ENCODE measurements at regions not wholly inside any gene's neighbourhood (a gene's known extent, or its start where the extent isn't known, plus 50 kb on each side); places are given as distances from the start of the nearest gene placed in this dataset.

DNA sequence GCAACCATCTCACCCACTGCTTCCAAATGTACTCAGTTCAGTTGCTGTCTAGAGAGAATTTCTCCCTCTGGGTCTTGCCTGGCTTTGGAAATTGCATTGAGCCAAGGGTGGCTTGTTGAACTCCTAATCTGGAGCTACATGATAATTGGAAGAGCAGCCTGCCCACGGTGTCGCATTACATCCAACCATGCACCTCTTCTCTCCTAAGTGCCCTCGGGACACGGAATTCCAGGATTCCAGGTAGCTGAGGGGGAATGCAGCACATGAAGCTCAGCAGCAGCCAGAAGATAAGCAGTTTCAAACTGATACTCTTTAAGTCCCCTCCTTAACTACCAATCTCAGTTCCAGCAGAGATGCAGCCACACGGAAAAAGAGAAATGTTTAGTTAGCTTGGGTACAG, 509.4 kb upstream of the KLF4 start:
- TF ChIP-seq, protein P1, sequence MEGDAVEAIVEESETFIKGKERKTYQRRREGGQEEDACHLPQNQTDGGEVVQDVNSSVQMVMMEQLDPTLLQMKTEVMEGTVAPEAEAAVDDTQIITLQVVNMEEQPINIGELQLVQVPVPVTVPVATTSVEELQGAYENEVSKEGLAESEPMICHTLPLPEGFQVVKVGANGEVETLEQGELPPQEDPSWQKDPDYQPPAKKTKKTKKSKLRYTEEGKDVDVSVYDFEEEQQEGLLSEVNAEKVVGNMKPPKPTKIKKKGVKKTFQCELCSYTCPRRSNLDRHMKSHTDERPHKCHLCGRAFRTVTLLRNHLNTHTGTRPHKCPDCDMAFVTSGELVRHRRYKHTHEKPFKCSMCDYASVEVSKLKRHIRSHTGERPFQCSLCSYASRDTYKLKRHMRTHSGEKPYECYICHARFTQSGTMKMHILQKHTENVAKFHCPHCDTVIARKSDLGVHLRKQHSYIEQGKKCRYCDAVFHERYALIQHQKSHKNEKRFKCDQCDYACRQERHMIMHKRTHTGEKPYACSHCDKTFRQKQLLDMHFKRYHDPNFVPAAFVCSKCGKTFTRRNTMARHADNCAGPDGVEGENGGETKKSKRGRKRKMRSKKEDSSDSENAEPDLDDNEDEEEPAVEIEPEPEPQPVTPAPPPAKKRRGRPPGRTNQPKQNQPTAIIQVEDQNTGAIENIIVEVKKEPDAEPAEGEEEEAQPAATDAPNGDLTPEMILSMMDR (IDR thresholded peaks at IDR 0.05; ENCODE audit: borderline replicate concordance, insufficient read depth, low read depth, low read length): no peak
- H3K4me3 ChIP-seq (ENCODE audit: low read depth, low read length): no peak overlapping the region

DNA sequence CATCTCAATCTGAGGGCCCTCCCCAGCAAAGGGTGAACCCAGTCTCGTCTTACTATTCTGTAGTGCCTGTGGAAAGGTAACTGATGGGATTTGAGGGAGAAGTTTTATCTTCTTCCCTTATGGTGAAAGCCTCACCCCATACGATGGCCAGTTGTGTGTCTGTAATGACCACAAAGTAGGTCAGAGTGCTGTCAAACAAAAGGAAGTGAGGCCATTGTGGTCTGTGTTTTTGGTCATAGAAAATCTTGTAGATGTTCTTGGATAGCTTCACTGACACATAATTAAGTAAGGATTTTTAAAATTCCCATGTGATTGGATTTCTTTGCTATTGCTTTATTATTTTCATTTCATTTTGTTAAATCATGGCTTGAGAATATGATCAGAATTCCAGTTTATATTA, 505.1 kb upstream of the KLF4 start:
- H3K4me3 ChIP-seq (ENCODE audit: low read depth, low read length): no peak overlapping the region
- TF ChIP-seq, protein P1 (IDR thresholded peaks at IDR 0.05; ENCODE audit: borderline replicate concordance, insufficient read depth, low read depth, low read length): no peak

DNA sequence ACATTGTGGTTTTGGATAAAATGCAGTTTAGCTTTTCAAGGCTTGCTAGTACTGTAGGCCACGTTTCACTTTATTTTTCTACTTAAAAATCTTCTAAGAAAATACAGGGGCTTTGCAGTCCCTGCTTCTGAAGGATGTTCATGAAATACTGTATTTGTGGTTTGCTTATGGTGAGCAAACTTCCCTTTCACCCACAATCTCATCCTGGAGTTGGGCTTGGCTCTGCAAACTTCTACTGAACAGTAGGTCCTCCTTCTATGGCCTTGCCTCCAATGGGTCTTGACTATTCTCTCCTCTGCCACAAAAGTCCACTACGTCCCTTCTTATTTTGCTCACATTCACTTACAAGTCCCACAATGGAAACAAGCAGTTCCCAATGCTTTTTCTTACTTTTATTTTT, 502.7 kb upstream of the KLF4 start:
- TF ChIP-seq, protein P1 (IDR thresholded peaks at IDR 0.05; ENCODE audit: borderline replicate concordance, insufficient read depth, low read depth, low read length): no peak
- H3K4me3 ChIP-seq (ENCODE audit: low read depth, low read length): no peak overlapping the region

DNA sequence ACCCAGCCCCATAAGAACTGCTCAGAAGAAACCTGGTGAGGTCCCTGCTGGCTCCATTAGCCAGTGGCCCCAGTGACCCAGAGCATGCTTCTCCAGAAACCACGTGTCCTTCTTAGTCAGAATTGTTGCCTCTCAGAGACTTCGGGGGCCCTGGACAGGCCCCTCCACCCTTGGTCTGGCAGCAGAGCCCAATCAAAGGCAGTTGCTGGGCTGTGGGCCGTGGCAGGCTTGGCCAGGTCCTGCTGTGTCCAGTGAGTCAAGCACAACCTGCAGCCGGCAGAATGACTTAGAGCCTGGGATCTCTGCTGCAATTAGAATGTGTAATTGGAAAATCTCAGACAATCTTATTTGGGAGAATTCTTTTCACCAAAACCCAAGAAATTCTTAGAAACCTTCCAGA, 502.0 kb upstream of the KLF4 start:
- H3K4me3 ChIP-seq (ENCODE audit: low read depth, low read length): no peak overlapping the region
- TF ChIP-seq, protein P1 (IDR thresholded peaks at IDR 0.05; ENCODE audit: borderline replicate concordance, insufficient read depth, low read depth, low read length): no peak

DNA sequence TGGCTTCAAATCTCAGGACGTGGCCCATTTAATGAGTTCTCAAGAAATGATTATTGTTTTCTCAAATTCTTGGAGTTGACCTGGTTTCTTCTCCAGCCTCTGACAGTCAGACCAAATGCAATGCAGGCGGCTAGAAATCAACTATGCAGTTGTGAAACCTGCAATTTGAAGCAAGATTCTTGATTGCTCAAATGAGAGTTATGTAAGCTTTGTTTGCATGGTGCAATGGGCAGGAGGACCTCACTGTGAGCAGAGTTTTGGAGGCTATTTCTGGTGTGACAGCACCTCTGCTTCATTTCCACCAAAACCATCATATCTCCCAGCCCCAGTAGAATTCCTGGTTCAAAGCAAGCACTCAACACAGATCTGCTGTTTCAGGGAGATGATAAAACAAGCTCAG, 500.0 kb upstream of the KLF4 start:
- no peak overlapping the region for H3K4me3 ChIP-seq (ENCODE audit: low read depth, low read length)
- TF ChIP-seq, protein P1 (IDR thresholded peaks at IDR 0.05; ENCODE audit: borderline replicate concordance, insufficient read depth, low read depth, low read length): no peak

DNA sequence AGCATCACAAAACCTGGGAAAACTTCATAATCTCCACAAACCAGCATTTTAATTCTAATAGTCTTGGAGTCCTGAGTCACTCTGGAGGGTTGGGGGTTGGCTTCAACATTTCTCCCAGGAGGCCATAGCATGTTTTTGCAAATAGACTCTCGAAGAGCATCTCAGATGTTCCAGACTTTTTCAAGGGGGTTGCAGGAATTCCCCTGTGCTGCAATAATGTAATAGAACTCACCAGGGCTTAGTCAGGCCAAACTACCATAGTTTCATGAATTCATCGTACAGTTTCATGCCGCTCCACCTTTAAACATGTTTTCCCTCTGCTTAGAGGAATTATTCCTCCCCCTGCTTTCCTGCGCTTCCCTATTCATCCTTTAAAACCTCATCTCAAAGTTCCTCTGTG, 499.5 kb upstream of the KLF4 start:
- H3K4me3 ChIP-seq (ENCODE audit: low read depth, low read length): no peak overlapping the region

DNA sequence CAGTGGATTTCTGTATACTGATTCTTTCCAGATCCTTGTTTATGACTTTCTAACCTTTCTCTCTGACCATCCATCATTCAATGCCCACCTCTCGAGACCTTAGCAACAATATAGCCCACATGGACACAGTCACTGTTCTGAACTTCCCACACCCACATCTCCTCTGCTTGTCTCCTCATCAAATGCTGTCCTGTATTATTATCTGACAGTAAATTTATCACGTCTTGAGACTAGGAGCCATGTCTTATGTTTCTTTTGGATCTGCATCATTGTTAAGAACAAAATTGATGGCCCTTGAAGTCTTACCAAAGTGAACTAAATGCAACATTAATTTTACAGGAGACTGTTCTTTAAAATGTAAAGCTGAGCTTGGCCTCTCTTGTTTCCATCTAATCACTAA, 495.4 kb upstream of the KLF4 start:
- TF ChIP-seq, protein P1 (IDR thresholded peaks at IDR 0.05; ENCODE audit: borderline replicate concordance, insufficient read depth, low read depth, low read length): no peak
- H3K4me3 ChIP-seq (ENCODE audit: low read depth, low read length): no peak overlapping the region

More for the DNA sequence above, 499.5 kb upstream of the KLF4 start:
- TF ChIP-seq, protein P1 (IDR thresholded peaks at IDR 0.05; ENCODE audit: borderline replicate concordance, insufficient read depth, low read depth, low read length): no peak

All from GM12875 (cell line).